ENCODE measurements at regions not wholly inside any gene's neighbourhood (a gene's known extent, or its start where the extent isn't known, plus 50 kb on each side); places are given as distances from the start of the nearest gene placed in this dataset.

DNA sequence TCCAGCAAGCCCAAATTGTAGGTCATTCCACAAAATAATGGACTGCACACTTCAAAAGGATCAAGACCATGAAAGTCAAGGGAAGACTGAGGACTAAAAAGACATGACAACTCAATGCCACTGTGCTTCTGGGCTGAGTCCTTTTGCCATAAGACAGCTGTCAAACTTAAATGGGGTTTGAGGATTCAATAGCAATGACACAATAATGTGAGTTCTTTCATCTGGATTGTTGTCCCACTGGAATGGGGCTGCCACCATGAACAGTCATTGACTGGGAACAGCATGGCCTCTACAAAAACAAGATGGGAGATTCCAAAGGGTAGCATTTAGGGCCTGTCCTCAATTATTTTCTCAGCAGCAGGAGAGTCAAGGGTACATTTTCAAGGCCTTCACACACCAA is 118.5 kb downstream of the EN1 start:
- no peaks in the 10 kb centered on the region for H3K36me3 Mint-ChIP-seq
- no peaks in the 10 kb centered on the region for H3K4me1 Mint-ChIP-seq
- H3K27ac Mint-ChIP-seq = no peak overlapping the region
- no peak overlapping the region for H3K4me3 Mint-ChIP-seq
- peaks cover 3 to 6% of the 10 kb centered on the region in 2 donors for H3K27me3 Mint-ChIP-seq
- peaks cover 4 to 10% of the 10 kb centered on the region in 2 donors for H3K9me3 Mint-ChIP-seq
- no peak for ATAC-seq (replicated peaks)
- DNase-seq = no peak

DNA sequence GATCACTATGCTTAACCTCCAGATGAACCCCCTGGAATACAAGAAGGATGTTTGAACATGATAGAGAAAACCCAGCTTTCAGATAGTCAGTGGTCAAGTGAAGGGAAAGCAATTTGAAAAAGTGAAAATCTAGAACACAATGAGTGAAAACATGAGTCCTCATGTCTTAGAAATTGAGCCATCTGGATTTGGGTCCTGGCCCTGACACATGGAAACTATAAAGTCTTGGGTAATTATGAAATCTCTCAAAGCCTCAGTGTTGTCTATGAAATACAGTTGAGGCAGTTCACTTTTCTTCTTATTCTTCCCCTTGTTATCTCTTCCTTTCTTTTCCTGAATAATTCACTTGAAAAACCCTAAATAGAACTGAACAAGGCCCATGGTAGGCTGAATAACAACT is 120.6 kb downstream of the EN1 start:
- no peak overlapping the region for H3K27ac Mint-ChIP-seq
- H3K9me3 Mint-ChIP-seq = peaks cover 4 to 8% of the 10 kb centered on the region in 2 donors
- H3K4me3 Mint-ChIP-seq = no peak overlapping the region
- H3K27me3 Mint-ChIP-seq = peaks cover 3% of the 10 kb centered on the region in 2 donors
- no peaks in the 10 kb centered on the region for H3K36me3 Mint-ChIP-seq
- ATAC-seq (replicated peaks) = no peak
- no peaks in the 10 kb centered on the region for H3K4me1 Mint-ChIP-seq
- no peak for DNase-seq

GRCh38 chr2:118723394-118723793 is 124.1 kb downstream of the EN1 start:
- peaks cover 0 to 9% of the 10 kb centered on the region in 2 donors for H3K9me3 Mint-ChIP-seq
- H3K27me3 Mint-ChIP-seq = peaks cover 0 to 3% of the 10 kb centered on the region in 2 donors
- H3K4me3 Mint-ChIP-seq = no peak overlapping the region
- no peak for DNase-seq
- no peak for ATAC-seq (replicated peaks)
- no peak overlapping the region for H3K27ac Mint-ChIP-seq
- H3K36me3 Mint-ChIP-seq = no peaks in the 10 kb centered on the region
- H3K4me1 Mint-ChIP-seq = no peaks in the 10 kb centered on the region

DNA sequence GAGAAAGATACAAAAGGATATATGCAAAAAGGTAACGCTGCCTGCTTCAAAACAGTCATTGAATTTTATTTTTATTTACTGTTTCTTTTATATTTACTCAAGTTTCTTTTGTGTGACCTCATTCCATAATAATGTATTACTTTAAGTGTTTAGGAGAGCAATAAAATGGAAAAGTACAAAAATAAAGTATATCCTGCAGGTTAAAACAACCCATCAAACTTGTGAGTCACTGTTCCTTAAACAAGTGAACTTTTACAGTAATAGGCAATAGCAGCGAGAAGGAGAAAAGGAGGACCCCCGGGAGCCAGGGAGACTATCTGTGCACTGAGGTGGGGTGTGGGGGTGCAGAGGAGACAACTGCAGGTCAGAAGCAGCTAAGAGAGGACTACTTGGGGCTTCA is 124.5 kb downstream of the EN1 start:
- DNase-seq (no peak), ATAC-seq (replicated peaks) (no peak)
- no peak overlapping the region for H3K27ac Mint-ChIP-seq
- peaks cover 0 to 9% of the 10 kb centered on the region in 2 donors for H3K9me3 Mint-ChIP-seq
- H3K27me3 Mint-ChIP-seq = peaks cover 0 to 3% of the 10 kb centered on the region in 2 donors
- H3K36me3 Mint-ChIP-seq = no peaks in the 10 kb centered on the region
- no peak overlapping the region for H3K4me3 Mint-ChIP-seq
- H3K4me1 Mint-ChIP-seq = no peaks in the 10 kb centered on the region

DNA sequence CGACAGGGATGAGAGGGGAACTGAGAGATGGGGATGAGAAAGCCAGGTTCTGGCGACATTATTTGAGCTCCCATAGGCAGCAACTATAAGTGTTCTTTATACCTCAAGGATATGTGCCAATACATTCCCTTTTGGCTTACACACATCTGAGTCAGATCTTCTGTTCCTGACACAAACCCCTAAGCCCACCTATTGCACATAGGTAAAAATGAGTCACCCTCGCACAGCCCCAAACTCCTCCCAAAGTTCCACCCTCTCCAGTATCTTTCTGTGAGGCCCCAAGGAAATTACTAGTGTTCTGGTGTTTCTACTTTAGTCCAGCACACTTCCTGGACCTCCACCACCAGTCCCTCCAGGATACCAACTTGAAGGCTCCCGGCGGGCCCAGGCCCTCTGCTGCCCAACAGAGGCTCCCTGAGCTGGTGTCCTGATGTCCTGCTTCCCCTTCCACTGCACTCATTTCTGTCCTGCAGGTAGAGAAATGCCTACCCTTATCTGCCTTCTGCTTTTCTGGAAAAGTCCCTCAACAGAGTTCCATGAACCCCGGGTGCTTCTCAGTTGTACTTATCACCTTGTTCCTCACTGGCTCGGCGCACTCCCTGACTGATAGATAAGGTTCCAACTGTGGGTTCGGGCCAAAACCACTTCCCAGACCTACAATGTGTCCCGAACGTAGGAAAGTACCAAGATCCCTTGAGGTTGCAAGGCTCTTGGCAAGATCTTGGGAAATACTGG is 125.5 kb downstream of the EN1 start:
- ATAC-seq (replicated peaks) = no peak
- H3K27me3 Mint-ChIP-seq = no peaks in the 10 kb centered on the region
- H3K9me3 Mint-ChIP-seq = peaks cover 0 to 6% of the 10 kb centered on the region in 2 donors
- H3K4me3 Mint-ChIP-seq = no peak overlapping the region
- no peaks in the 10 kb centered on the region for H3K4me1 Mint-ChIP-seq
- no peak for DNase-seq
- H3K36me3 Mint-ChIP-seq = no peaks in the 10 kb centered on the region
- no peak overlapping the region for H3K27ac Mint-ChIP-seq

- ATAC-seq (replicated peaks) (no peak), DNase-seq (no peak)
- no peak overlapping the region for H3K27ac Mint-ChIP-seq
- H3K4me3 Mint-ChIP-seq = no peak overlapping the region
- H3K9me3 Mint-ChIP-seq = peaks cover 0 to 3% of the 10 kb centered on the region in 2 donors
- no peaks in the 10 kb centered on the region for H3K27me3 Mint-ChIP-seq
- no peaks in the 10 kb centered on the region for H3K36me3 Mint-ChIP-seq
- H3K4me1 Mint-ChIP-seq = no peaks in the 10 kb centered on the region
Measured at GRCh38 chr2:118720866-118721265, 126.6 kb downstream of the EN1 start.

DNA sequence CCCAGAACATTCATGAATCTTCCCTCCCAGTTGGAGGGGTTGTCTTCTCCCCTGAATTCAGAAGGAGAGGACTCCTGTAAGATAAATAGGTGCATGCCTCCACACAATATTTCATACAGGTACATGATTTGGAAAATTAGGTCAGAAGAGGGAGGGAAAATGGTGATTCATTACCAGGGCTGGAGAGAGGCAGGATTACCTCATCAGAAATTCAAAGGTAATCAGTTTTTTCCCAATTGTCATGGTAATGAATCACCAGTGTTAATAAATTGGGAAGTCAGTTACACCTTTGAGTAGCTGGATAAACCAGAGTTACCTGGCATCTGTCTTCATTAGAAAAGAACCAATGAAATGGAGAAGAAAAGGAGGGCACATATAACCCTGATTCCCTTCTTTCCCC is 128.5 kb downstream of the EN1 start:
- Mint-ChIP-seq H3K4me1 (no peaks in the 10 kb centered on the region), H3K9me3 (peaks cover 0 to 2% of the 10 kb centered on the region in 2 donors), H3K36me3 (no peaks in the 10 kb centered on the region), H3K4me3 (no peak overlapping the region), H3K27me3 (no peaks in the 10 kb centered on the region), H3K27ac (no peak overlapping the region)
- DNase-seq (no peak), ATAC-seq (replicated peaks) (no peak)

DNA sequence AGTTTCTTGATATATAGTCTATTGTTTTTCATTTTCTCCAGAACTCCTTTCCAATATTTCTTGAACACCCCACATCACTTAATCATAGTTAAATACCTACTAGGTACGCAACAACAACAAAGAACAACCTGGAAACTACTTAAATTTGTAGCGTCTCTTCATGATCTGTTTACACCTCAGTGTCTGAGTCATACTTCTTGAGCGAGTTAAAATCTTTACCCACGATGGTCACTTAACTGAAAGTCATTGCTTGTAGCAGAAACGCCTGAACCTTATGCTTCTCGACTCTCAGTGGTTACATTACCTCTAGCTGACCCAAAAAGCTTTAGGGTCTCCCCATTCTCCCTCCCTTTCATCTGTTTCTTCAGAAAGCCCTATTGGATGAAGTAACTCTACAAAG is 131.3 kb downstream of the EN1 start:
- no peaks in the 10 kb centered on the region for H3K4me1 Mint-ChIP-seq
- no peaks in the 10 kb centered on the region for H3K27me3 Mint-ChIP-seq
- no peak for ATAC-seq (replicated peaks)
- peaks cover 0 to 3% of the 10 kb centered on the region in 2 donors for H3K9me3 Mint-ChIP-seq
- H3K36me3 Mint-ChIP-seq = no peaks in the 10 kb centered on the region
- no peak for DNase-seq
- H3K27ac Mint-ChIP-seq = no peak overlapping the region
- no peak overlapping the region for H3K4me3 Mint-ChIP-seq

DNA sequence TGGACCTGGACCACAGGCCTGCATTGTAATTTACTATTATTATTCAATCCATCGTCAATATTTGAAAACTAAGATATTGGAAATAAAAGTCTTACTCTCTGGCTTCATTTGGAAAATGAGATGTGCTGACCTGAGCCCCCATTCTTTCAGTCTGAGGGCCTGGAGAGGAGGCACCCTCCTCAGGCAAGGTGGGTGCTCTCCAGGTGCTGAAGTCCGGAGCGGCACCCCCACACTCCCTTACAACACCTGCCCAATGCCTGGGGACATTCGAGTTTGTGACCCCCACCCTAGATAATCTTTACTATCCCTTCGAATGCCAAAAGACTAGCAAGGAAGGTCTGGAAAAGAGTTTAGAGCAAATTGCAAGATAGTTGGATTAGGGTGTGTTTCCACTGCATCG is 133.3 kb downstream of the EN1 start:
- DNase-seq (no peak), ATAC-seq (replicated peaks) (no peak)
- Mint-ChIP-seq H3K36me3 (no peaks in the 10 kb centered on the region), H3K27me3 (no peaks in the 10 kb centered on the region), H3K9me3 (peaks cover 0 to 1% of the 10 kb centered on the region in 2 donors), H3K4me1 (no peaks in the 10 kb centered on the region), H3K4me3 (no peak overlapping the region), H3K27ac (no peak overlapping the region)

GRCh38 chr2:118711603-118712002 is 135.8 kb downstream of the EN1 start:
- H3K9me3 Mint-ChIP-seq = peaks cover 0 to 1% of the 10 kb centered on the region in 2 donors
- no peaks in the 10 kb centered on the region for H3K4me1 Mint-ChIP-seq
- H3K27me3 Mint-ChIP-seq = no peaks in the 10 kb centered on the region
- no peak overlapping the region for H3K4me3 Mint-ChIP-seq
- no peak for ATAC-seq (replicated peaks)
- no peak overlapping the region for H3K27ac Mint-ChIP-seq
- H3K36me3 Mint-ChIP-seq = no peaks in the 10 kb centered on the region
- DNase-seq = no peak

DNA sequence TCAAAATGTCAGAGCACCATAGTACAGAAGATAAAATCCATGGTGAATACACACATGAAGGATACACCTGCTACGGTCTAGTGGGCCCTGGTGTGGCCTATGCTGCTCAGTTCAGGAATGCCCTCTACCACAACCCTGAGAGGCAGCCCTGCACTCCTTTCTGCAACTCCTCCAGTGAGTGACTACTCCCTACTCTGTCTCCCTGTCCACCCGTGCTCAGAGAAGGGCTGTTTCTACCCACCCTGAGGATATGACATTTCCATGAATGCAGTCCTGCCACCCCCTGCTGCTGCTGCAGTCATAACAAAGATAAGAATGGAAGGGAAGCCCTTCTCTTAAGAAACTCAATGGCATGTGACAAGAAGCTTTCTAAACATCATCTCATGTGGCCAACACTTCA is 137.0 kb downstream of the EN1 start:
- Mint-ChIP-seq H3K9me3 (peaks cover 0 to 1% of the 10 kb centered on the region in 2 donors), H3K27ac (no peak overlapping the region), H3K36me3 (no peaks in the 10 kb centered on the region), H3K4me1 (no peaks in the 10 kb centered on the region), H3K4me3 (no peak overlapping the region), H3K27me3 (peaks cover 0 to 4% of the 10 kb centered on the region in 2 donors)
- DNase-seq = no peak
- no peak for ATAC-seq (replicated peaks)

GRCh38 chr2:118709786-118710185 is 137.7 kb downstream of the EN1 start:
- no peak overlapping the region for H3K27ac Mint-ChIP-seq
- peaks cover 0 to 9% of the 10 kb centered on the region in 2 donors for H3K27me3 Mint-ChIP-seq
- ATAC-seq (replicated peaks) = no peak
- peaks cover 0 to 1% of the 10 kb centered on the region in 2 donors for H3K9me3 Mint-ChIP-seq
- no peak overlapping the region for H3K4me3 Mint-ChIP-seq
- DNase-seq = no peak
- H3K4me1 Mint-ChIP-seq = no peaks in the 10 kb centered on the region
- no peaks in the 10 kb centered on the region for H3K36me3 Mint-ChIP-seq

DNA sequence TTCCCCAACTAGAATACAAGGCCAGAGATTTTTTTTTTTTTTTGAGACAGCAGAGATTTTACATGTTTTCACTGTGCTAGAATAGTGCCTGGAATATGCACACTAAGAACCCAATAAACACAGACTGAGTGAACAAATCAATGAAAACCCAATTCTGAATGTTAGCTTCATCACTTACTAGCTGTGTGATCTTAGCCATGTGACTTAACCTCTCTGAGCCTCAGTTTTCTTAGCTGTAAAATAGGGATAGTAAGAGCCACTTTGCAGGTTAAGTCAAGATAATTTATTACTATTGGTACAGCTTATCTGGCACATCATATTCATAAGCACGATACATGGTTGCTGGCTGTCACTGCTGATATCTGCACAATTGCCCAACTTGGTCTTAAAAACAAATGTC is 140.6 kb downstream of the EN1 start:
- H3K36me3 Mint-ChIP-seq = no peaks in the 10 kb centered on the region
- no peak for ATAC-seq (replicated peaks)
- H3K27me3 Mint-ChIP-seq = peaks cover 0 to 9% of the 10 kb centered on the region in 2 donors
- no peaks in the 10 kb centered on the region for H3K4me1 Mint-ChIP-seq
- DNase-seq = no peak
- H3K9me3 Mint-ChIP-seq = peaks cover 0 to 1% of the 10 kb centered on the region in 2 donors
- H3K27ac Mint-ChIP-seq = no peak overlapping the region
- H3K4me3 Mint-ChIP-seq = no peak overlapping the region

DNA sequence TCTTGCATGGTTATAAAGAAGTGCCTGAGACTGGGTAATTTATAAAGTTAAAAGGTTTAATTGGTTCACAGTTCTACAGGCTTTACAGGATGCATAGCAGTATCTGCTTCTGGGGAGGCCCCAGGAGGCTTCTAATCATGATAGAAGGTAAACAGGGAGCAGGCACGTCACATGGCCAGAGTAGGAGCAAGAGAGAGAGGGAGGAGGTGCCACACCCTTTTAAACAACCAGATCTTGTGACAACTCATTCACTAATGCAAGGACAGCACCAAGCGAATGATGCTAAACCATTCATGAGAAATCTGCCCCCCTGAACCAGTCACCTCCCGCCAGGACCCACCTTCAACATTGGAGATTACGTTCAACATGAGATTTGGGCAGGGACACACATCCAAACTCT is 141.1 kb downstream of the EN1 start:
- Mint-ChIP-seq H3K4me3 (no peak overlapping the region), H3K9me3 (peaks cover 0 to 1% of the 10 kb centered on the region in 2 donors), H3K27me3 (peaks cover 0 to 9% of the 10 kb centered on the region in 2 donors), H3K36me3 (no peaks in the 10 kb centered on the region), H3K4me1 (no peaks in the 10 kb centered on the region), H3K27ac (no peak overlapping the region)
- ATAC-seq (replicated peaks) (no peak), DNase-seq (no peak)

DNA sequence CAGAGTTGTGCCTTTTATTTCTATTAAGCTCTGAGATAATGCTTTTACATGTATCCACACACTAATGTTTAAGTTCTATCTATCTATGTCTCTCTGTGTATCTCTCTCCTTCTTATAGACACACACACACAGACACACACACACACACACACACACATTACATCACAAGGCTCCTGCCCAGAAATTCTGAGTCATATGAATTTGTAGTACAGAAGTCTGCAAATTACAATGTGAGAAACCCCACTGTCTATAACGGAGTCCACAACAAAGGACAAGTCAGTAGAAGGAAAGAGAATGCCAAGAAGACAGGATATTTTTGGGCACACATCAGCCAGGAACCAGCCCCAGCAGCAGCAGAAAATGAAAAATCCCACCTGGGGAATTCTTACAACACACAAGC is 142.4 kb downstream of the EN1 start:
- no peak overlapping the region for H3K4me3 Mint-ChIP-seq
- no peaks in the 10 kb centered on the region for H3K4me1 Mint-ChIP-seq
- H3K9me3 Mint-ChIP-seq = peaks cover 0 to 2% of the 10 kb centered on the region in 2 donors
- H3K27me3 Mint-ChIP-seq = peaks cover 0 to 9% of the 10 kb centered on the region in 2 donors
- no peak overlapping the region for H3K27ac Mint-ChIP-seq
- DNase-seq = no peak
- no peaks in the 10 kb centered on the region for H3K36me3 Mint-ChIP-seq
- ATAC-seq (replicated peaks) = no peak
